GM23248 (cell line): ENCODE measurements at regions not wholly inside any gene's neighbourhood (a gene's known extent, or its start where the extent isn't known, plus 50 kb on each side); places are given as distances from the start of the nearest gene placed in this dataset.

Experiments used
- DNase-seq: peaks from one replicate; pipeline ENCODE4 v3.0.0-alpha.2; 2015
- H2AFZ ChIP-seq: fragments of 200-600 bp; sonication (generic); 2 replicates; pipeline ENCODE4 v1.6.1; 2016; ENCODE audit warnings: antibody characterized with exemption
- H3F3A ChIP-seq: fragments of 200-600 bp; sonication (generic); 2 replicates; pipeline ENCODE4 v1.6.1; 2016; ENCODE audit warnings: mild to moderate bottlenecking, antibody characterized with exemption, mixed run types; ENCODE audit not compliant: insufficient read depth
- H3K27ac ChIP-seq: fragments of 200-600 bp; sonication (generic); 2 replicates; pipeline ENCODE4 v1.5.1; 2016; ENCODE audit warnings: mild to moderate bottlenecking
- H3K27me3 ChIP-seq: fragments of 200-600 bp; sonication (generic); replicated peaks from 2 replicates; pipeline ENCODE4 v1.6.1; 2016; ENCODE audit warnings: mild to moderate bottlenecking; ENCODE audit not compliant: insufficient read depth
- H3K36me3 ChIP-seq: fragments of 200-600 bp; sonication (generic); 2 replicates; pipeline ENCODE4 v1.6.1; 2016; ENCODE audit warnings: low read depth, mild to moderate bottlenecking
- H3K4me1 ChIP-seq: fragments of 200-600 bp; sonication (generic); 2 replicates; pipeline ENCODE4 v1.6.1; 2016; ENCODE audit warnings: mild to moderate bottlenecking; ENCODE audit not compliant: insufficient read depth
- H3K4me2 ChIP-seq: fragments of 200-600 bp; sonication (generic); one replicate; pipeline ENCODE4 v1.6.1; 2016; ENCODE audit warnings: mild to moderate bottlenecking; ENCODE audit not compliant: unreplicated experiment
- H3K4me3 ChIP-seq: fragments of 200-600 bp; sonication (generic); 2 replicates; pipeline ENCODE4 v1.5.1; 2016; ENCODE audit warnings: mild to moderate bottlenecking
- H3K79me2 ChIP-seq: fragments of 200-600 bp; sonication (generic); 2 replicates; pipeline ENCODE4 v1.6.1; 2016; ENCODE audit warnings: mild to moderate bottlenecking; ENCODE audit not compliant: insufficient read depth
- H3K9ac ChIP-seq: fragments of 200-600 bp; sonication (generic); 2 replicates; pipeline ENCODE4 v1.6.1; 2016; ENCODE audit warnings: mild to moderate bottlenecking
- H3K9me2 ChIP-seq: fragments of 200-600 bp; sonication (generic); 2 replicates; pipeline ENCODE4 v1.6.1; 2016; ENCODE audit warnings: mixed run types, mild to moderate bottlenecking, moderate library complexity; ENCODE audit not compliant: insufficient read depth
- H3K9me3 ChIP-seq: fragments of 200-600 bp; sonication (generic); one replicate; pipeline ENCODE4 v1.6.1; 2017; ENCODE audit warnings: low read depth
- H4K20me1 ChIP-seq: fragments of 200-600 bp; sonication (generic); 2 replicates; pipeline ENCODE4 v1.6.0; 2016; ENCODE audit not compliant: insufficient read depth
- EZH2 ChIP-seq: fragments of 200-600 bp; sonication (generic); IDR thresholded peaks from 2 replicates; pipeline ENCODE4 v1.6.1; 2018; ENCODE audit warnings: antibody characterized with exemption, mild to moderate bottlenecking; ENCODE audit not compliant: insufficient read depth, poor library complexity, severe bottlenecking
- EZH2phosphoT487 ChIP-seq: fragments of 200-600 bp; sonication (generic); IDR thresholded peaks from 2 replicates; pipeline ENCODE4 v1.6.1; 2018; ENCODE audit warnings: antibody characterized with exemption, moderate library complexity, mild to moderate bottlenecking, low read depth; ENCODE audit not compliant: insufficient read depth
- WGBS, 2 experiments: methylation state at CpG; one replicate each; pipeline ENCODE4 v1.1.6; 2015 to 2017; ENCODE audit warnings: low lambda C conversion rate in 2 of 2, low coverage in 1 of 2; ENCODE audit errors: missing lambda C conversion rate in 2 of 2; 5-methylcytosine and 5-hydroxymethylcytosine counted together
- in situ Hi-C: fragments of 300-500 bp; cut with MboI; formaldehyde crosslinking; loops from 2 replicates; pipeline ENCODE4 v1.15.0; 2020

GRCh38 chr11:127106938-127107337 is 106.4 kb upstream of the KIRREL3 start:
- Histone ChIP-seq H3K9ac (no peak overlapping the region), H3K4me1 (no peaks in the 10 kb centered on the region), H3K9me3 (no peaks in the 10 kb centered on the region), H3F3A (no peaks in the 10 kb centered on the region), H4K20me1 (no peaks in the 10 kb centered on the region), H3K9me2 (no peaks in the 10 kb centered on the region), H2AFZ (no peak overlapping the region), H3K79me2 (no peaks in the 10 kb centered on the region), H3K4me2 (no peak overlapping the region), H3K27ac (no peak overlapping the region), H3K27me3 (peaks cover 92% of the 10 kb centered on the region), H3K36me3 (no peaks in the 10 kb centered on the region), H3K4me3 (no peak overlapping the region)
- 16 to 29% methylated on average over 2 of the region's 2 CpGs for WGBS, 2 experiments
- in situ Hi-C loops = no loop called here
- no peak for DNase-seq
- no peak for TF ChIP-seq EZH2phosphoT487
- no peak for TF ChIP-seq EZH2

DNA sequence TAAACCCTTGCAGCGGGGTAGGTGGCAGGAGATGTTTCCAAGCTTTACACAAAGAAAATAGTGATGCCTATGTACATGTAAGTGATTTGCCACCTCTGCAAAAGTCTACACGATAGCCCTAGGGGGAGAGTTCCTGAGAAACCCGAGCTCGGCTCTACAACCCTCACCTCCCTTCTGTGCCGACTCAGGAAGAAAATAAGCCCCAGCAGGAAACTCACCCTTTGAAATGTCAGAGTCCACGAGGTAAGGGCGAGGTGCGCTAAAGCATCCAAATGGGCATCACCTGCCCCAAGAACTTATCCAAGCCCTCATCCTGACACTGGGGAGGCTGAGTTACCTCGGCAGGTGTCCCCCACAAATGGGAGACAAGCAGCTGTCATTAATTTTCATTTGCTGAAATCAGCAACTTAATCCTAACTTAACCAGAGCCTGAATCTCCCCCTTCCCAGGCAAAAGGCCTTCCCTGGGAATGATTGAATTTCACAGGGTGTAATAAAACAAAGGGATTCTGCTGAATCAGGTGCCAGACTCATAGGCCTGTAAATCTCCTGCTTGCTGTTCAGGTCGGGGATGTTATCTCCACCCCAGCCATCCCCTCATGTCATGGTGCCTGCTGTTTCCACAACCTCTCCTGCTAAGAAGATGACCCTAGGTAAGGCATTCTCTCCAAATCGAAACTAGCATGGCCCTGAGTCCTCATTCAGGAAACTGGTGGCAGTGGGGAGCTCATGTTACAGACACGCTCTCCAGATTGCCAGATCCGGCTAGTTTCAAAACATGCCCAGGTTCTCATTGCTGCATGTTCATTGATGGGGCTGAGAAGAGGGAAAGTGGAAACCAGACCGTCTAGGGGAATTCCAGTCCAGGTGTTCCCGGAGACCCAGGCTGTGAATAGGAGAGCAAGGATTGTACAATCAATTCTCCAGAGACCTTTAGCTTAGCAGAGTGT is 105.3 kb upstream of the KIRREL3 start:
- 7 to 8% methylated on average over 15 of the region's 15 CpGs for WGBS, 2 experiments
- no peaks in the 10 kb centered on the region for H3K9me3 ChIP-seq
- H3K4me2 ChIP-seq = no peak overlapping the region

GRCh38 chr11:127103586-127104388 is 103.2 kb upstream of the KIRREL3 start:
- no peaks in the 10 kb centered on the region for H3K9me2 ChIP-seq
- no peaks in the 10 kb centered on the region for H4K20me1 ChIP-seq
- H3K9me3 ChIP-seq = no peaks in the 10 kb centered on the region
- no peaks in the 10 kb centered on the region for H3K4me1 ChIP-seq
- TF ChIP-seq EZH2 = no peak
- no peak for TF ChIP-seq EZH2phosphoT487
- no peak overlapping the region for H3K4me2 ChIP-seq
- no peak overlapping the region for H3K9ac ChIP-seq
- H3F3A ChIP-seq = no peaks in the 10 kb centered on the region
- DNase-seq = no peak
- H3K36me3 ChIP-seq = no peaks in the 10 kb centered on the region
- H3K27ac ChIP-seq = no peak overlapping the region
- no peak overlapping the region for H2AFZ ChIP-seq
- H3K27me3 ChIP-seq = peaks cover 76% of the 10 kb centered on the region
- H3K79me2 ChIP-seq = no peaks in the 10 kb centered on the region
- no peak overlapping the region for H3K4me3 ChIP-seq
- WGBS, 2 experiments = 39 to 45% methylated on average over 9 of the region's 9 CpGs
- in situ Hi-C loops = no loop called here

More for the DNA sequence above, 105.3 kb upstream of the KIRREL3 start:
- Histone ChIP-seq H3K9me2 (no peaks in the 10 kb centered on the region), H3K27ac (no peak overlapping the region), H3K27me3 (peaks cover 89% of the 10 kb centered on the region), H3K9ac (no peak overlapping the region), H4K20me1 (no peaks in the 10 kb centered on the region), H3K36me3 (no peaks in the 10 kb centered on the region), H2AFZ (no peak overlapping the region), H3K79me2 (no peaks in the 10 kb centered on the region), H3F3A (no peaks in the 10 kb centered on the region), H3K4me1 (no peaks in the 10 kb centered on the region), H3K4me3 (no peak overlapping the region)
- DNase-seq = peak; percentile 11
- TF ChIP-seq EZH2 (no peak), EZH2phosphoT487 (no peak)
- in situ Hi-C loops = no loop called here

GRCh38 chr11:127098684-127099083 is 98.1 kb upstream of the KIRREL3 start:
- TF ChIP-seq EZH2phosphoT487 = no peak
- no peak for TF ChIP-seq EZH2

More at GRCh38 chr11:127098684-127099083, 98.1 kb upstream of the KIRREL3 start:
- no peaks in the 10 kb centered on the region for H3F3A ChIP-seq
- no peak overlapping the region for H3K4me2 ChIP-seq
- 36 to 58% methylated on average over 1 of the region's 1 CpG for WGBS, 2 experiments
- H3K4me3 ChIP-seq = no peak overlapping the region
- H3K27ac ChIP-seq = no peak overlapping the region
- no peaks in the 10 kb centered on the region for H4K20me1 ChIP-seq
- H3K4me1 ChIP-seq = no peaks in the 10 kb centered on the region
- H3K27me3 ChIP-seq = peaks cover 54% of the 10 kb centered on the region
- in situ Hi-C loops = no loop called here
- H3K9me3 ChIP-seq = no peaks in the 10 kb centered on the region
- H3K9ac ChIP-seq = no peak overlapping the region
- no peaks in the 10 kb centered on the region for H3K79me2 ChIP-seq
- no peaks in the 10 kb centered on the region for H3K36me3 ChIP-seq
- peak; percentile 6 for DNase-seq
- H3K9me2 ChIP-seq = no peaks in the 10 kb centered on the region
- no peak overlapping the region for H2AFZ ChIP-seq
